GM18870 (cell line): ENCODE measurements at regions not wholly inside any gene's neighbourhood (a gene's known extent, or its start where the extent isn't known, plus 50 kb on each side); places are given as distances from the start of the nearest gene placed in this dataset.
"Not testable (repeated sequence)": the region's sequence is repeated elsewhere in the genome, so short reads cannot be mapped to it uniquely, and the experiment has no call there.

Experiments
- ATAC-seq: cut with Tn5 transposase; IDR thresholded peaks from one replicate; pipeline ENCODE4 v1.9.1; 2021; ENCODE audit warnings: moderate library complexity; ENCODE audit not compliant: unreplicated experiment

DNA sequence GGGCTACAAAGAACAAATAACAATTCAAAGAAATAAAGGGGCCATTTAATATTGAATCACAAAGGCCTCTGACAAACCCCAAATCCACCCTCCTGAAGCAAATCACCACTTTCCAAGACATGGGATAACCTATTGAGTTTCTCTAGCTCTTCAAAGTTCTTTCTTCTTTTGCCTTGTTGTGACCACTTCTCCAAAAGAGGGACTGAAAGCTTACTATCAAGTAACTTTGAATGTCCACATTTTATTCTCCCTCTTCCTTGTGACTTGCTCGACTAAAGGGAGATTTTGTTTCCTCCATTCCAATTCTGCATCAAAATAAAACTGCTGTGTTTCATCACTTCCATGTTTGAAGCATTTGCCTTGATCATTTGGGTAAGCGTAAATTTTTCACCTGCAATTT lies 166.6 kb upstream of the SLC7A11 start:
- no peak for ATAC-seq

DNA sequence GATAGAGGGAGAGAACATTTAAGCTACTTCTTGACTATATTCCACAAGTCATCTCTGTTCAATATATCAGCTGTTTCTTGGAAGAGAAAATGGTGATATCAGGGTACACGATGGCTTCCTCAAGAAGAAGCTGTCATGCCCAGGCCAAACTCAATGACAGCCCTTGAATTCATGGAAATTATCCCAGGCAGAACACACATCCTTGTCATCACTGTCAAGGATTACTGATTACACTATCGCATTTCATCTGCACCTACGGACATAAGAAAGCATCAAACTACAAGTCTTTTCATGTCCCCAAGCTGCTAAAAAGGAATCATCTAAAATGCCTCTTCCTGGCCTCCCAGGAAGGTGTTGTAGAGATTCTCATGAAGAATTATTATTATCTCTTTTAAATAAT lies 165.2 kb upstream of the SLC7A11 start:
- no peak for ATAC-seq

DNA sequence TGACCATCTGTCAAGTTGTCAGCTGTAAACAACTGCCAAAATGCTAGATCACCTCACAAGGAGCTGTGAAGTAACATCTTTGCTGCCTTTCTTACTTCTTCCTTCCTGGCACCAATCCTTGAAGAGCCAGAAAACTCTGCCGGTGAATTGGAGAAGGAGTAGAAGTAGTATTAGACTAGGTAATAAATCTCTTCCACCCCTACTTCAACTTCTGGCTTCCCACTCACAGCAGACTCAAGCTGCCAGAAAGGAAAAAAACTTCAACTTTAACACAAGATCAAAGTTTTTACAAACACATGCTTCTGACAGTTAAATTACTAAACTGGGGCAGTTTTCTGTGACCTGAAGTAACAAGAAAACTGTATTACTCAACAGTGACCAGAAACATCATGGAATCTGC lies 164.7 kb upstream of the SLC7A11 start:
- no peak for ATAC-seq

DNA sequence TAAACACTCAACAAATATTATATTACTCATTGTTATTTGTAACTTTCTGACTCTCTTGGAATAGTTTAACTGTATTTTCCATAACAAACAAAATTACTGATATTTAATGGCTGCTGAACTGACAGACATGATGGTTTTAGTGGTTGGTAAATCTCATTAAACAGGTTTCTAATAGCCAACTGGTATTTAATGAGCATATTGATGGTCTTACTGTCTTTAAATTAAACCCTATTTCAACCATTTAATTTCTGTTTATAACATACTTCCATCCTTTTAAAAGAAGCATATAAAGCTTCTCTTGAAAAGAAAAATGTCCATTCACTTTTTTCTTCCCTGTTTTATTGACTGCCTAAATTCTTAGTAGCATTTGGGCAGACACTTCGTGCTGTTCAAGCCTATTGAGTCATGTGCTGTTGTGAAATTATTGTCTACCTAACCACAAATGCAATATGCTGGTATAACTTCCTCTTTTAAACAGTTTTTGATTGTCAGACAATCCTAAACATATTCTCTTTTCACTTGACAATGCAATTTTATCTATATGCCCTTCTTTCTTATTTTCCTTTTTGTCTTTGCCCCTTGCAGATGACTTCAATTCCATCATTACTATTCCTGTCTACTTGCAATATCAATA lies 163.9 kb upstream of the SLC7A11 start:
- ATAC-seq, result peak; percentile 75

DNA sequence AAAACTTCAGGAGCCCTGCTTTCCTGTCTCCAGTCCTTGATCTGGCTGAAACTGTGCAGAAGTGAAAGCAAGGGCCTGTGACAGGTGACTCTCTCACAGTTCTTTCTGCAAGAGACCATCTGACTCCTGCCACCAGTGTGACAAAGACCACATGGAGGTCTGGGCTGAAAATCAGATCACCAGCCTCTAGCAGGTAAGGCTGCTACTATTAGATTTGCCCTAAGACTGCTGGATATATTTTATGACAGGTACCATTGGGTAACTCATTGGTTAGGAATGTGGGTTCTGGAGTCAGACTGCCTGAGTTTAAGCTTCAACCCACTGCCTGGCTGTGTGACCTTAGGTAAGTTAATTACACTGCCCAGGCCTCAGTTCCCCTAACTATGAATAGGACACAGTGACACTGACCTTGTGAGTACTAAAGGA lies 163.3 kb upstream of the SLC7A11 start:
- ATAC-seq, result peak; percentile 59

DNA sequence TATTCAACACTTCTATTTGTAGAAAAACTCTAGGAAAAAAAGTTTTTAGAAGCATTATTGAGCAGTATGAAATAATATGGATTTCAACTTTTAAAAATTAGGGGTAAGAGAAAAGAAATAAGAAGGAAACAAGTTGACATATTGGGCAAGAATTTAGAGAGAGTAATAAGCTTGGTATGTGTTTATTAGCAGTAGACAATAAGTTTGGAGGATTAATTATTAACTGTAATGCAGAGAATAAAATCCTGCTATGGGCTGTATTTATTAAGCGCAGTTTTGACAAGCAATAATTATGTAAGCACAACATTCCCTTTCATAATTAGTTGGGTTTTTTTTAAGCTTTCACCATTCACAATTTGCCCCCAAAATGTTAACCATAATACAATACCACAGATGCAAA lies 162.7 kb upstream of the SLC7A11 start:
- ATAC-seq, result no peak

DNA sequence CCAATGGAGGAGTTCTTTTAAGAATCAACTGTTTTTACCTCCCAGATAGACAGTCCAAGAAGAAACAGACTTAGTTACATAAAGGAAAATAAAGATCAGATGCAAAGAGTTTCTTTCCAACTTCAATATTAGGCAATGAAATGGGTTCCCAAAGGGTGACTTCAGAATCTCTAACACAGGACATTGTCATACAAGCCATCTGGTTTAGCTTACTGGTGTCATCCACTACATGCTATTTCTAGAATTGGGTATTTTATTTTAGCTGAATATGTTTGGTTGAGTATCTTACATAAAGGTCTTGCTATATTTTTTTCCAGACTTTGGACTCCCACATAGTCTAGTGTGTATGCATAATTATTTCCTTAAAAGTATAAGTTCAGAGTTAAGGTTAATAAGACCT lies 162.1 kb upstream of the SLC7A11 start:
- ATAC-seq, result no peak

DNA sequence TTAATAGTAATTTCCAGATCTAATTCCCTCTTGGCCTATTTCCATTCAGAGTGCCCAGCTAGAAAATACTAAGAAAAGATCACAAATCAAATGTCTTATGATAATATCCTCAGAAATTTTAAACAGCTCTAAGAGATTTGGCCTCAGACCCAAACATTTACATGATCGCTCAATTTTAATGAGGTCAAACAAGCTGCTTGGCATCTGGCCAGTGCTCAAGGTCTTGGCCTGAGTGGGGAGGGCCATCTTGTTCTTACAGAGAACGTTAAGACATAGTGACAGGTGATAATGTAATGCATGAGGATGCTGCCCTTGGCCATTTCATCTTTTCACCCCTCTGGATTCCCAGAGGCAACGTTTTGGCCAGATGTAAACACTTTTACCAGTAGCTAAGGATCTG lies 159.2 kb upstream of the SLC7A11 start:
- ATAC-seq, result no peak

DNA sequence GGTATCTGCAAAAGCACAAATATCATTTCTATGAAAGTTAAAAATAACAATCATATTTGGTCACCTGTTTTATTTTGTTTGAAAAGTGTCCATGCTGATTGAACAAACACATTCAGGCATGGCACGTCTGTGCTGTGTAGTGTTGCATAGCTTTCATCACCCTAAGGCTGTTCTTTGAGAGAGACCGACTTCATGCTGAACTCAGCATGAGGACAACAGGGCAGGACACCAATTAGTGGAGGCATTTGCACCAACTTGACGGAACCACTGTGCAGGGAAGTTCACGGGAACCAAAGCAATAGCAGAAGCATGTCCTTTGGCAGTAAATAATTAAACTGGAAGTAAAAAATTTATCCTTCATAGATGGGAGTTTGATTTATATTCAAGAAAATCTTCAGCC lies 158.4 kb upstream of the SLC7A11 start:
- ATAC-seq, result no peak

DNA sequence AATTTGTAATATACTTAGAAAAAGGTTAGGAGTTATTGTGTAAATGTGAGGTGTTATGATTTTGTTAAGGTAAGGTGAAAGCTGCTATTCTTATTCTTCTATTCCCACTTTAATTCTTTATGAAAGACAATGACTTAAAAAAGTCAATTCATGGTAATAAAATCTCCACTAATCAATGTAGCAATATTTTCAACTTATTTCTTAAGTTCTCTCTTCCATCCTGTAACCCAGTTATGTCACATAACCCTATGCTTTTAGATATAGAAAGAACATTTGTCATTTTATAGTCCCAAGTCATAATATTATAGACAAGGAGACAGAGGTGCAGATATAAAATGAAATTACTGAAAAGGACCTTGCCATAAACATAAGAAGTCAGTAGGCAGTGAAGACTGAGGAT lies 157.9 kb upstream of the SLC7A11 start:
- ATAC-seq, result no peak

DNA sequence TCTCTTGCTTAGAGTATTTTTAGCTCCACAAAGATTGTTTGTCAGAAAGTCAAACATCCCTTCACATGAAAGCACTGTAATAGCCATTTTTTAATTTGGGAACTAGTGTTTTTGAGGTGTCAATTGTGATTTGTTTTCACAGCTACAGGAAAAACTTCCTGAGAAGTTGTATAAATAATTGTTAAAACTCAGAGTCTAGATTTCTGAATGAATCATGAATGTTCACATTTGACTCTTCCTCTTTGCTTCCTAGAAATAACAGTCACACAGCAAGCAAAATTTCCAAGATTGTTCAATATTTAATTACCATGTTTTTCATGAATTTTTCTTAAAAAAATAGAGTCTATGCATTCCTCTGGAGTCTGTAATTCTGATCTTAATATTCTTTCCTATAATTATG lies 156.9 kb upstream of the SLC7A11 start:
- ATAC-seq, result no peak

DNA sequence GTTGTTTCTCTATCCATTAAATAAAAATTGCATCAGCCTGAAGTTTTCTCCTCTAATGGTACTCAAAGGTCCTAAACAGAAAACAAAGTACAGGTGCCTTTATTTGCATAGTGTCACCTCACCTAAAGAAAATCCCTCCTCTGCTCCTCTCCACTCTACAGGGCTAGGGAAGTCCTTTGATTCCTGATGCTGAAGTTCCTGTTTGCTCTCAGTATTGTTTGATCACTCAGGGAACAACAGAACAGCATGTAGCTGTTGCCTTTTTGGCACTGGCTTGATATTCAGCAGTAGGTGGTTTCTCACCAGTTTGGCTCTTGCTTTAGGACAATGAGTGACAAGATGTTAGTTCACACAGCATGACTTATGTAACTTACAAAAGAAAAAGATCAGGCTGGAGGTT lies 156.2 kb upstream of the SLC7A11 start:
- no peak for ATAC-seq

DNA sequence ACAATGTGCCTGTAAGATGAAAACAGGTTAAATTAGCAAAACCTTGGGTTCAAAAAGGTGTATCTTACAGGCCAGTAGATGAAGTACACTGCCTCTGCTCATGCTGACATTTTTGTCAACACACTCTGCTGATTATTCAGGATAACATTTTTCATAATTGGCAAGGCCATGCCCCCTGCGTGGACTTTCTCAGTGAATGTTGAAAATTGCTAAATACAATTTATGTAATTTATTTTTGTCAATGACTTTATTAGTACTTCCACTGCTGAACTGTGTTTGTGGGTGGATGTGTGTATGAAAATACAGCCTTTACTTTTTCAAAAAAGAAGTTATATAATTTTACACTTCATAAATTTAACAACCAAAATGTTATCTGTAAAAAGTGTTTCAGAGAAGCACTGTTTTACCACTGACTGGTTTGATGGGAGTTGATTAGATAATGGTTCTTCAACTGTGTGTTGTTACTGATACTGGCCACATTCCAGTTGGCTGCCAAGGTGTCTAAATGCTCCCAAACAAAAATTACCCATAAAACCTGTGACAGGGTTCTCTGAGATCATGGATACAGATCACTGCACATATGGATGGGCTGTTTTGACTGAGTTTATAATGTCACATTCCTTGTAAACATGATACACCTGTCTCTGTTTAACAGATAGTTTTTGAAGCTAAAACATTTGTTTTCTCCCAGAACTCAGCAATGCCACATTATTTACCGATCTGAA lies 151.9 kb upstream of the SLC7A11 start:
- ATAC-seq, result no peak

DNA sequence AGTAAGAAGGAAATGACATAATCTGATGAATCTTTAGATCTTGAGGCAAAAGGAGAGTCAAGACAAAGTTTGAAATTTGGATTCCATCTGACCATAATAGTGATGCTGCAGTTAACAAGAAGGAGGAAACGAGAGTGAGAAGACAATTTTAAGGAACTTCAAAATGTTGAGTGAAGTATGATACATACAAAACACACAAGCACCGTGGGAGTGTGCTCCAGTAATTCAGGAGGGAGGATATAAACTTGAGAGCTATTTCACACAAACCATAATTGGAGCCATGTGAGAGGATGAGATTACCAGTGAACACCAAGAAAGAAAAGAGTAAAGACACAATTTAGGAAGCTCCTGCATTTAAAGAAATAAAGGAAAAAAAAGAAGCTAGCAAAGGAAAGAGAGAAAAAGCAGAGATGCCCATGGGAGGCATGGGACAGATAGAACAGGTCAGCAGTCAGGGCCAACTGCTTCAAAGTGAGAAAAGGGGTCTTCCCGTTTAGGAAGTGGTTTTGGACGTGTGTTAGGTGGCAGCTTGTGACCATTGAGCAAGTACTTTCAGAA lies 150.7 kb upstream of the SLC7A11 start:
- ATAC-seq, result peak; percentile 52

DNA sequence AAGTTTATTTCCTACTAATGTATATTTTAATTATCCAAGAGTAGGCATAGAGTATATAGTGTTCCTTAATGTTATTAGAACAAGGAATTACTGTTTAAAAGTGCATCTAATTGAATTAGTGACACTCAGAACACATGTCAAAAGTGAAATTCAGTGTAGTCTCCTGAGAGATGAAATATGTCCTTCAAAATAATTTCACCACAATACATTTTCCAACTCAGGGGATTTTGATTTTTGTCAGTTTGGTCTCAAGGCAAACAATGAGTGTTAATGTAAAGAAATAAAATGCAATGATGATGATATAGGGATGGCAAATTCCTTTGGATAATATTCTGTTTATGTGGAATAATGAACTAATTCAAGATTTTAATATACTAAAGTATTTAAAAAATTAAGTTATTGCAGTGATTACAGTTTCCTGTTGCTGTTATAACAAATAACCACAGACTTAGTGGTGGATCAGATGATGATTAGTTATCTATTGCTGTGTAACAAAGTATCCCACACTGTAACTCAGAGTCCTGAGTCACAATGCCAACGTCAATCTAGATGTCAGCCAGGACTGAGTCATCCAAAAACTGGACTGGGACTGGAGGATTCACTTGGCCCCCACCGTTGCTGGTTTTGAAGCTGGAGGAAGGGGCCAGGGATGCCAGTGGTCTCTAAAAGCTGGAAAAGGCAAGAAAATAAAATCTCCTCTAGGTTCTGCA lies 148.0 kb upstream of the SLC7A11 start:
- ATAC-seq, result no peak

DNA sequence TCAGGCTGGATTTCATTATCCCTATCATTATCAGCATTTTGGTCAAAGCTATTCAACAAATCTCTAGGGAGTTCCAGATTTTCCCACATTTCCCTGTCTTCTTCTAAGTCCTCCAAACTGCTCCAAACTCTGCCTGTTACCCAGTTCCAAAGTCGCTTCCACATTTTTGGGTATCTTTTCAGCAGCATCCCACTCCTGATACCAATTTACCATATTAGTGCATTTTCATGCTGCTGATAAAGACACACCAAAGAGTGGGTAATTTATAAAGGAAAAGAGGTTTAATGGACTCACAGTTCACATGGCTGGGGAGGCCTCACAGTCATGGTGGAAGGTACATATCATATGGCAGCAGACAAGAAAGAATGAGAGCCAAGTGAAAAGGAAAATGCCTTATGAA lies 132.8 kb upstream of the SLC7A11 start:
- no peak for ATAC-seq

DNA sequence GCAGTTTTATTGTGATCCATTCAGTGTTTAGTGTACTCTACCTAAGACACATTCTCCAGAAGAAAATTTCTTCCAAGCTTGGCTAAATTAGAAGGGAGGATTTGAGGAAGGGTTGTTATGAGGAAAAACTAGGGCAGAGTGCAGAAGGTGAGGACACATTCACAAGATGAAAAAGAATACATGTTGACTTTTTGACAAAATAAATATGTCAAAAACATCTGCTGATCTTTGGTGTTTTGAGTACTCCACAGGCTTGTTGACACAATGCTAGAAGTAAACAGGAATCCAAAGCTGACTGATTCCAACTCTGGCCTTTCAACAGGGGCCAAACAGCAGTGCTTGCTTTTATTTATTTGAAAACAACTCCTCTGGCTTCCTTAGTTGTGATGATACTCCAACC lies 125.8 kb upstream of the SLC7A11 start:
- ATAC-seq, result no peak

DNA sequence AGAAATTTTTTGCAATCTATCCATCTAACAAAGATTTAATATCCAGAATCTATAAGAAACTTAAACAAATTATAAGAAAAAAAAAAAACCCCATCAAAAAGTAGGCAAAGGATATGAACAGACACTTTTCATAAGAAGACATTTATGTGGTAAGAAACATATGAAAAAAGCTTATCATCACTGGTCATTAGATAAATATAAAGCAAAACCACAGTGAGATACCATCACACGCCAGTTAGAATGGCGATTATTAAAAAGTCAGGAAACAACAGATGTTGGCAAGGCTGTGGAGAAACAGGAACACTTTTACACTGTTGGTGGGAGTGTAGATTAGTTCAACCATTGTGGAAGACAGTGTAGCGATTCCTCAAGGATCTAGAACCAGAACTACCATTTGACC lies 110.3 kb upstream of the SLC7A11 start:
- ATAC-seq, result not testable (repeated sequence)

DNA sequence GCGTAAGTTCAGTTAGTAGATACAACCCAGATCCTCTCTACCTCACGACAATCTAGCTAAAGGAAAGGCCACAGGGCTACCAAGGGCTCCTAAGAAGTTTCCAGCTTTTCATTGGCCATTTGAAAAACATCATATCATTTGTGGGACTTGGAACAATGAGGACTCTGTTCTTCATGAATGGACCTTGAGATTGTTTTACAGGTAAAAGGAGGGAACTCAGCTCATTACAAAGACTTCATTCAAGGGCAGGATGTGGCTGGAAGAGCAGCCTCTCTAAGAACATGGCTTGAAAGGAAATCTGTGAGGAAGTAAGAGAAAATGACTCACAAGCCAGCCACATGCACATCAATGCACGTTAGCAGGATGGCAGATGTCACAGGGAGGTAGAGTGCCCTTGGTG lies 105.9 kb upstream of the SLC7A11 start:
- ATAC-seq, result no peak

DNA sequence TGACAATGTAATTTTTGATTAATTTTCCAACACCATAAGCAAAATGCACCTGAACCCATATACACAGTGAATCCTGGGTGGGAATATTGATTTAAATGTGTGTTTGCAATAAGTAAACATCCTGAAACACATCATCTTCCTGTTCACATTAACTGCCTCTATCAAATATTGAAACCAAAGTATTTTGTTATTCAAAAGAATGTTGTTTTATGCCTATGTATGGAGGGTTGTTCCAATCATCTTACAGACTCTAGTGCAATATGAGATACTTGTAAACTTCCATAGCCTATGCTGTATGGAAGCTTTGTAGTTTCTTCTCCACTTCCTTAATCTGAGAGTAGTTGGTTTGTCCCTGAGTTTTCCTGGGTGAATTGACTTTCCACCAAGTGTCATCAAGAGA lies 105.4 kb upstream of the SLC7A11 start:
- ATAC-seq, result no peak

DNA sequence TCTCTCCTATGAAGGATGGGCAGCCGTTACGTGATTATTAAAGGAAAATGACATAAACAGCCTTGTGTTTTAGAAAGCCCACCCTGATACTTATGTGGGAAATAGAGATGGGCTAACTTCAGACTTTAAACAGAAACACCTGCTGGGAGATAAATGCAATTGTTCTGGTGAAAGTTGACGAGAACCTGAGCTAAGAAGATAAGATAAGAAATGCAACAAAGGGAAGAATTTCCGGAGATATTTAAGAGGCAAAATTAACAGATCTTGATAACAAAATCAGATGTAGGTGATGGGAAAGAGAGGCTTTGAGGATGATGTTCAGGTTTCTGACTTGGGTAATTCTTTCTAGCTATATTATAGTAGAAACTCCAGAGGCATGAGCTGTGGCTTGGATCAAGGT lies 102.7 kb upstream of the SLC7A11 start:
- ATAC-seq, result no peak

DNA sequence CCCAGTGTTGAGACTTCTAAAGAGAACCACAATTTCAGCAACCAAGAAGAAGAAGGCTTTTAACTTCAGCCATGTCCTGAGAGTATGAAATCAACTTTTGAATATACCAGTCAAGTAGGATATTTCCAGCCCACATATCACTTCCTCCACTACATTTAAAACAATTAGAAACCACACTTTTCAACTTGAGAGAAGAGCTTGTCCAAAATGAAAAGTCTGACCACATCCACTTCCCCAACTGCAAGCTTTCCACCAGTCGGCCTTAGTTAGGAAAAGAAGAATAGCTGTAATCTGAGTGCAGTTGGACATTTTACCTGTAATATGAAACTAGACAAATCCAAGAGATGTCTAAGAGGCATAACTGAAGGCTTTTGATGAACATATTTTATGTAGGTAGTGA lies 101.9 kb upstream of the SLC7A11 start:
- ATAC-seq, result no peak
